HG03039 (cell line): ENCODE measurements at regions not wholly inside any gene's neighbourhood (a gene's known extent, or its start where the extent isn't known, plus 50 kb on each side); places are given as distances from the start of the nearest gene placed in this dataset.

Experiments used
- ATAC-seq: cut with Tn5 transposase; IDR thresholded peaks from one replicate; pipeline ENCODE4 v1.9.1; 2021; ENCODE audit warnings: mild to moderate bottlenecking, moderate library complexity; ENCODE audit not compliant: unreplicated experiment

- ATAC-seq: no peak
Observed at GRCh38 chr5:51449026-51449425, 65.8 kb downstream of the ISL1 start.

- ATAC-seq: no peak
Observed at GRCh38 chr5:51452562-51452961, 69.3 kb downstream of the ISL1 start.

DNA sequence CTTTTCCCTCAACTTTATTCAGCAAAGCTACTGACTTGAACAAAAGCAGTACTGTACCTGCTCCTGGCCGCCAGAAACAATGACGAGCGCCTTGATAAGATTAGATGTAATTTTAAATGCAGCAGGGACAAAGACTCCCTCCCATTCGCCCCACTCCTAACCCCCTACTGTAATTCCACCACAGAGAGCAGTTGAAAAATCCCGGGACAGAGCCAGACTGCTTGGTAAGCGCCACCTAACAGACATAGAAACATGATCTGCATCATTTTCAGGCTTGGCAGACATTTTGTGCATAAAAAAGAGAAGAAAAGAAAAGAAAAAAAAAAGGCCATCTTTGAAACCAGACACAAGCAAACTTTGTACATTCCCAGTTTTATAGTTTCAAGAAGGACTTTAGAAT is 81.9 kb downstream of the ISL1 start:
- ATAC-seq: no peak

- ATAC-seq: no peak
Observed at GRCh38 chr5:51466214-51466613, 83.0 kb downstream of the ISL1 start.

DNA sequence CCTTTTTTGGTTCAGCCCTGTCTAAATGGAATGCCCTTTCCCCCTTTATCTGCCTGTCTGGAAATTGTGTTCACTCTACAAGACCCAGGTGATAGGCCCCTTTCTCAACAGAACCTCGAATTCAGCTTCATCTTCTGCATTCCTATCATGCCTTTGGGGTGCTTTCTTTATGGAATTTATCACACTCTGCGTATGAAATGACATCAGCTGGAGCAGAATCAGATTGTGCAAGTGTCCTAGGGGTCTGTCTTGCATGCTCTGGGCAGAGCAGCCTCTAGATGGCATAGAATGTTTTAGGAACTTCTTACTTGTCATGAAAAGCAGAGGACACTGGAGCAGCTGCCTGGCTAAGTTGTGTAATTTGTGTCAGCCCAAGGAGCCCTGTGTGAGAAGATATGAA is 84.9 kb downstream of the ISL1 start:
- ATAC-seq: no peak

- no peak for ATAC-seq
Observed at GRCh38 chr5:51471630-51472029, 88.4 kb downstream of the ISL1 start.

GRCh38 chr5:51472472-51472871 is 89.2 kb downstream of the ISL1 start:
- no peak for ATAC-seq

DNA sequence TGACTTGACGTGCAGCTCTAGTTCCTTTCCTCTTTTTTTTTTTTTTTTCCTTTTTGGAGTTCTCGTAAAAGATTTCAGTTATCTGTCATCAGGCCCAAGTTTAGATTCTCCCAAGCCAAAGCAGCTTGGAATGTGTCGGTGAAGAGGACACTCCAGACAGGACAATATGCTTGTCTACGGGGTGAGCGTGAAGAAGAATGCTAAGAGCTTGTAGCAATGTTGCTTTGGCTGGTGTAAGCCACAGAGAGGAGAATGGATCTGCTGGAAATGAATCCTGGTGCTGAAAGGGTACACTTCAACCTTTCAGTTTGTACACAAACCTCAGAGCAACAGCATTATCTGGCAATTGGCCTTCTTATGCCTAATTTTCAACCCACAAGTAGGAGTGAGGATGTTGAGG is 92.4 kb downstream of the ISL1 start:
- no peak for ATAC-seq

DNA sequence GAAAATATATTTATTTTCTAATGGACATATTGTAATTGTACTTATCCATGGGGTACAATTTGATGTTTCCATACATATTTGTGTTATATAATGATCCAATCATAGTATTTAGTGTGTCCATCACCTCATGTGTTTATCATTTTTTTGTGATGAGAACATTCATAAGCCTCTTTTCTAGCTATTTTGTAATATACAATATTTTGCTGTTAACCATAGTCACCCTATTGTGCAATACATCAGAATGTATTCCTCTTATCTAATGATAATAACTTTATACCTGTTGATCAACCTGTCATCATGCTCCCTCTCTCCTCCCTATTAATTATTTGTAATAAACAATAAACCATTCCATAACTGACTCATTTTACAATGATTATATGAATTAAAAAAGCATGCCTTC is 93.2 kb downstream of the ISL1 start:
- no peak for ATAC-seq

- peak; percentile 87 for ATAC-seq
Observed at GRCh38 chr5:51479840-51480239, 96.6 kb downstream of the ISL1 start.

- ATAC-seq: no peak
Observed at GRCh38 chr5:51484326-51484725, 101.1 kb downstream of the ISL1 start.

GRCh38 chr5:51486158-51486557 is 102.9 kb downstream of the ISL1 start:
- ATAC-seq: no peak

GRCh38 chr5:51487952-51488351 is 104.7 kb downstream of the ISL1 start:
- ATAC-seq: no peak

GRCh38 chr5:51488803-51489642 is 105.8 kb downstream of the ISL1 start:
- no peak for ATAC-seq

DNA sequence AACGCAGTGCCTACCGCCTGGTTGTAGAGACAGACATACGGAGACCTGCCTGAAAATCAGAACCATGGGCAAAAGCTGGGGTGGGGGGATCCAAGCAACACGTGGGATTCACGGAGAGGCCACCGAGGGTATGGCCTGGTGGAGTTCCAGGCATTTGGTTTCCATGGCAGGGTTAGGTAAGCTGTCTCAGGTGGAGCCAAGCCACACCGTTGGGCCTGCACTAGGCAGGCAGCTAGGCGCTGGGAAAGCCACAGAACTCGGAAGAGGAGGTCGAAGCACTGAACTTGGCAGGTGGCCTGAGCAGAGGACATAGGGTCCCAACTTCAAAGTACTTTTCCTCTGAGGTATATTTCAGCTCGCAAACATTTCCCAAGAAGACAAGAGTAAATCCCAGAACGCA is 111.6 kb downstream of the ISL1 start:
- no peak for ATAC-seq

DNA sequence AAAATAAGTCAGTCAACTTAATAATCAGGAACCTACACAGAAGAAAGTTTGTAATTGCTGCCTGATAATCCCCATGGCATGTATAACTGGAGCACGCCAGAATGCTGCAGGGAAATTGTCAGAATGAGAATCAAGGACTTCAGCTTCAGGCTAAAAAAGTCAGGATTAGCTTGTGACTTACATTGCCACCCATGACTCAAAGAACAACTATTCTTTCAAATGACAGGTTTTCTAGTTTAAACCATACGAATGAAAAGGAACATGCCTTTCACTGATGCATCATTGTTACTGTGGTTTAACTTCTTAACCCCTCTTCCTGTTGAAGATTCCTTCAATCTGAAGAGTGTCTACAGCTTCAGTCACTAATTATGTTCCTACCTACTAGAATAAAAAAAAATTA is 112.4 kb downstream of the ISL1 start:
- no peak for ATAC-seq

DNA sequence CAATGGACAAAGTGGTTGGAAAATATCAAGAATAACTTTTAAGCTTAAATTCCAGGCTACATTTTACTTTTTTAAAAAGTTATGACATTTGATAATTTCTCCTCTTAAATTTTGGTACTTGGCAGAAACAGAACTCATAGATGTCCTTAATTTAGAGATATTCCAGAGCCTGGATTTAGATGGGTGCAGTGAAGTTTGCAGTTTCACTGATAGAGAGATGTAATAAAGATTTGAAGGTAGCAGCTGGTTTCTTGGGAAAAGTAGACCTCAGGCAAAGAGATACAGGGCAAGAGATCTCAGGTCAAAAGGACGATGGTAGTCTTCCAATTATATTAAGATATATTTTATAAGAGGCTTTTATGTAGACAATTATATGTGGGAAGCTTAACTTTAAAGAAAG is 134.6 kb downstream of the ISL1 start:
- no peak for ATAC-seq

- no peak for ATAC-seq
Observed at GRCh38 chr5:51518607-51519006, 135.4 kb downstream of the ISL1 start.

DNA sequence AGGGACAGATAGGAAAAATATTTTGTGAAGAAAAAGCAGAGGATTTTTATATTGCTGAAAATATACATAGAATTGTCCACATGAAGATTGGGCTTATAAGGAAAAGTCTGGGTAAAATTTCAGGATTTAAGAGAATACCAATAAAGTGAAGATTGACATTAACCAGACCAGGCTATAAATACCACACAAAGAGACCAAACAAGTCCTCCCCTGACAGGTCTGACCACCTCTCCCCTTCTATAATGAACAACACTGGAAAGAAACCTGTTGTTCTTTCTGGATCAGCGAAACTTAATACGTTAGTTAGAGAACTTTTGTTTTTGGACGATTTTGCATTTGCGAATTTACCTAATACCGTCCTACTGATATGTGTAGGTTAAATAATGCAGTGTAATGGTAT is 138.3 kb downstream of the ISL1 start:
- ATAC-seq: no peak

GRCh38 chr5:51539232-51539631 is 156.0 kb downstream of the ISL1 start:
- no peak for ATAC-seq

DNA sequence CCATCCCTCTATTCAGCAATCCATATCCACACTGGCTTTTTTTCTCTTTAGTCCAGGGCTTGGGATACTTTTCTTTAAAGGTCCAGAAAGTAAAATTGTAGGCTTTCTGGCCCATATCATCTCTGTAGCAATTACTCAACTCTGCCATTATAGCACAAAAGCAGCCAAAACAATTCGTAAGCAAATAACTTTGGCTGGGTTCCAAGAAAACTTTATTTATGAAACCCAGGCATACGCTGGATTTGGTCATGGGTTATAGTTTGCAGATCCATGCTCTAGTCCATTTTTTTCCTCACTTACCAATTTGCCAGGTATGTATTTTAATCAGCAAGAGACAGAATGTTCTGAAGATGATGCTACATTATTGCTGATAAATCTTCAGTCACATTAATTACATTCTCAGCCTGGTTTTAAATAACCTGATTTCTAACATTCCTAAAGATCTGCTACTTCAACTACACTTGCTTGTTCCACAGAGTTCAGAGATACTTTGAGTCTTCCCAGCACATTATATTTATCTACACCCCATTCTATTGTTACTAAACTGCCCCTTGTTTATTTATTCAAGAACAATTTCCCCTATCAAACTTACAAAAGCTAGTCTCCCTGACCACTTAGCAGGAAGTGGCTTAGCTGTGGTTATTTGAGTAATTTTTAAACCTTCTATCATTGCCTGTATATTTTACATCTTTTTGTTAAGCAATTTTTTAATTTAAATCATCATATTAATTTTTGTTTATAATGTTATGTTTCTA is 161.0 kb downstream of the ISL1 start:
- ATAC-seq: no peak

- ATAC-seq: no peak
Observed at GRCh38 chr5:51556833-51557232, 173.6 kb downstream of the ISL1 start.
